Prostate gland (tissue), 2 donors: ENCODE measurements at regions not wholly inside any gene's neighbourhood (a gene's known extent, or its start where the extent isn't known, plus 50 kb on each side); places are given as distances from the start of the nearest gene placed in this dataset.

Experiments
- POLR2A ChIP-seq: fragments of 450-650 bp; IDR thresholded peaks from one replicate; pipeline ENCODE4 v1.6.1; 2016; ENCODE audit warnings: antibody characterized with exemption, mild to moderate bottlenecking
- TF ChIP-seq, protein P1 (sequence below), 4 experiments: fragments of 200-600 bp in 2 of 4; fragments of 450-650 bp in 2 of 4; sonication (generic) in 2 of 4; IDR thresholded peaks; 1 replicate in 3 of 4; 2 replicates in 1 of 4; pipeline ENCODE4 v1.5.1; 2016 to 2019; ENCODE audit warnings: antibody characterized with exemption in 4 of 4, mild to moderate bottlenecking in 2 of 4, moderate library complexity in 2 of 4

DNA sequence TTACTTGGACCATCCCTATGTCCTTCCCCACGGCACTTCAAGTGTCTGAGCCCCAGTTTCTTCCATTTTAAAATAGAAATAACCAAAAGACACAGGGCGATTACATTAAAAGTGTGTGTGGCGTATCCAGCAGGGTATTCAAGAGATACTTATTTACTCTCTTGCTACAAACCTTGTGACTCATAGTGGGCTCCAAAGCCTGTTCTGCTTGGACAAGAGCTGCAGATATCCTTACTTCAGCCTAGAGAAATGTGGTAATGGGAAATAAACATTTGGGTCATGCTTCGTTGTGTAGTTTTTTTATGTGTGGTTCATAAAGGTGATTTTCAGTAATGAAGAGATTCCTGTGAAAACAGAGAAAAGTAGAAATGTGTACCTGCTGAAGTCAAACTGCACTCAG is 288.9 kb upstream of the CDH11 start:
- TF ChIP-seq, protein P1, sequence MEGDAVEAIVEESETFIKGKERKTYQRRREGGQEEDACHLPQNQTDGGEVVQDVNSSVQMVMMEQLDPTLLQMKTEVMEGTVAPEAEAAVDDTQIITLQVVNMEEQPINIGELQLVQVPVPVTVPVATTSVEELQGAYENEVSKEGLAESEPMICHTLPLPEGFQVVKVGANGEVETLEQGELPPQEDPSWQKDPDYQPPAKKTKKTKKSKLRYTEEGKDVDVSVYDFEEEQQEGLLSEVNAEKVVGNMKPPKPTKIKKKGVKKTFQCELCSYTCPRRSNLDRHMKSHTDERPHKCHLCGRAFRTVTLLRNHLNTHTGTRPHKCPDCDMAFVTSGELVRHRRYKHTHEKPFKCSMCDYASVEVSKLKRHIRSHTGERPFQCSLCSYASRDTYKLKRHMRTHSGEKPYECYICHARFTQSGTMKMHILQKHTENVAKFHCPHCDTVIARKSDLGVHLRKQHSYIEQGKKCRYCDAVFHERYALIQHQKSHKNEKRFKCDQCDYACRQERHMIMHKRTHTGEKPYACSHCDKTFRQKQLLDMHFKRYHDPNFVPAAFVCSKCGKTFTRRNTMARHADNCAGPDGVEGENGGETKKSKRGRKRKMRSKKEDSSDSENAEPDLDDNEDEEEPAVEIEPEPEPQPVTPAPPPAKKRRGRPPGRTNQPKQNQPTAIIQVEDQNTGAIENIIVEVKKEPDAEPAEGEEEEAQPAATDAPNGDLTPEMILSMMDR (IDR thresholded peaks at IDR 0.05), result no peak
- TF ChIP-seq POLR2A, result no peak
